GM23338 (cell line): ENCODE measurements at regions not wholly inside any gene's neighbourhood (a gene's known extent, or its start where the extent isn't known, plus 50 kb on each side); places are given as distances from the start of the nearest gene placed in this dataset.

ENCODE experiments used
- ATAC-seq: fragments of 200-7000 bp; cut with Tn5 transposase; 3 replicates; pipeline ENCODE4 v1.9.1; 2020
- DNase-seq: peaks from one replicate; pipeline ENCODE4 v3.0.0-alpha.2; 2015; ENCODE audit warnings: low spot score
- H2AFZ ChIP-seq: fragments of 200-600 bp; sonication (generic); 2 replicates; pipeline ENCODE4 v1.8.0; 2016; ENCODE audit warnings: antibody characterized with exemption, mild to moderate bottlenecking, moderate library complexity
- H3F3A ChIP-seq: fragments of 200-600 bp; sonication (generic); replicated peaks from 2 replicates; pipeline ENCODE4 v1.8.0; 2017; ENCODE audit warnings: antibody characterized with exemption, mixed run types, low read depth
- H3K27ac ChIP-seq: fragments of 200-600 bp; sonication (generic); 2 replicates; pipeline ENCODE4 v1.6.1; 2016; ENCODE audit warnings: low read depth
- H3K27me3 ChIP-seq: fragments of 200-600 bp; sonication (generic); 2 replicates; pipeline ENCODE4 v1.8.0; 2016; ENCODE audit warnings: mild to moderate bottlenecking, mixed run types, moderate library complexity; ENCODE audit not compliant: insufficient read depth
- H3K36me3 ChIP-seq: fragments of 200-600 bp; sonication (generic); 2 replicates; pipeline ENCODE4 v1.8.0; 2016; ENCODE audit warnings: mild to moderate bottlenecking; ENCODE audit not compliant: insufficient read depth
- H3K4me1 ChIP-seq: fragments of 200-600 bp; sonication (generic); 2 replicates; pipeline ENCODE4 v1.8.0; 2016; ENCODE audit warnings: mild to moderate bottlenecking, moderate library complexity; ENCODE audit not compliant: insufficient read depth
- H3K4me2 ChIP-seq: fragments of 200-600 bp; sonication (generic); 2 replicates; pipeline ENCODE4 v1.7.1; 2017; ENCODE audit warnings: mixed run types
- H3K4me3 ChIP-seq: fragments of 200-600 bp; sonication (generic); 2 replicates; pipeline ENCODE4 v1.6.1; 2016; ENCODE audit warnings: mixed run types
- H3K79me2 ChIP-seq: fragments of 200-600 bp; sonication (generic); replicated peaks from 2 replicates; pipeline ENCODE4 v1.8.0; 2017; ENCODE audit warnings: mild to moderate bottlenecking; ENCODE audit not compliant: insufficient read depth
- H3K9me2 ChIP-seq: fragments of 200-600 bp; sonication (generic); 2 replicates; pipeline ENCODE4 v1.8.0; 2017; ENCODE audit not compliant: insufficient read depth
- H4K20me1 ChIP-seq: fragments of 200-600 bp; sonication (generic); replicated peaks from 2 replicates; pipeline ENCODE4 v1.8.0; 2017; ENCODE audit warnings: mild to moderate bottlenecking; ENCODE audit not compliant: insufficient read depth
- H3K27ac Mint-ChIP-seq: 2 replicates; pipeline ENCODE4 v1.8.0; 2020; ENCODE audit warnings: inconsistent platforms, mild to moderate bottlenecking, moderate library complexity, mixed read lengths
- H3K27me3 Mint-ChIP-seq: 3 replicates; pipeline ENCODE4 v1.8.0; 2022; ENCODE audit warnings: low read depth, mild to moderate bottlenecking, moderate library complexity, mixed read lengths, inconsistent platforms; ENCODE audit not compliant: insufficient read depth, poor library complexity
- H3K36me3 Mint-ChIP-seq: 3 replicates; pipeline ENCODE4 v1.8.0; 2021; ENCODE audit warnings: low read depth, mild to moderate bottlenecking, inconsistent platforms, moderate library complexity, mixed read lengths
- H3K4me1 Mint-ChIP-seq: 3 replicates; pipeline ENCODE4 v1.8.0; 2020; ENCODE audit warnings: mild to moderate bottlenecking, inconsistent platforms, mixed read lengths
- H3K4me3 Mint-ChIP-seq: 3 replicates; pipeline ENCODE4 v1.8.0; 2021; ENCODE audit warnings: moderate library complexity, mild to moderate bottlenecking, inconsistent platforms, mixed read lengths
- H3K9me3 Mint-ChIP-seq: 3 replicates; pipeline ENCODE4 v1.8.0; 2020; ENCODE audit warnings: moderate library complexity, mild to moderate bottlenecking, inconsistent platforms, mixed read lengths
- CREB1 ChIP-seq: fragments of 250-450 bp; sonication (Bioruptor Pico); IDR thresholded peaks from 2 replicates; pipeline ENCODE4 v1.5.0; 2020; ENCODE audit warnings: low read depth, mild to moderate bottlenecking, moderate library complexity
- CTCF ChIP-seq, 2 experiments: fragments of 200-600 bp in 1 of 2; sonication (generic) in 1 of 2; conservative IDR thresholded peaks; 2 replicates each; pipeline versions ENCODE4 v1.5.1 to v1.6.1; 2016 to 2017; ENCODE audit warnings: antibody characterized with exemption in 2 of 2, low read depth in 2 of 2, mild to moderate bottlenecking in 2 of 2, moderate library complexity in 1 of 2
- ETS1 ChIP-seq: IDR thresholded peaks from 2 replicates; pipeline ENCODE4 v1.6.1; 2016; ENCODE audit warnings: antibody characterized with exemption
- EZH2phosphoT487 ChIP-seq: fragments of 200-600 bp; sonication (generic); IDR thresholded peaks from one replicate; pipeline ENCODE4 v1.8.1; 2018; ENCODE audit warnings: antibody characterized with exemption; ENCODE audit not compliant: unreplicated experiment
- JUNB ChIP-seq: IDR thresholded peaks from one replicate; pipeline ENCODE4 v1.6.1; 2016; ENCODE audit warnings: antibody characterized with exemption; ENCODE audit not compliant: unreplicated experiment
- NANOG ChIP-seq: IDR thresholded peaks from 2 replicates; pipeline ENCODE4 v1.6.1; 2016; ENCODE audit warnings: antibody characterized with exemption, borderline replicate concordance
- POLR2AphosphoS5 ChIP-seq: IDR thresholded peaks from 2 replicates; pipeline ENCODE4 v1.6.1; 2016; ENCODE audit warnings: antibody characterized with exemption, low read depth
- REST ChIP-seq: IDR thresholded peaks from one replicate; pipeline ENCODE4 v1.6.1; 2018; ENCODE audit warnings: antibody characterized with exemption; ENCODE audit not compliant: unreplicated experiment
- STAT1 ChIP-seq: IDR thresholded peaks from one replicate; pipeline ENCODE4 v1.6.1; 2016; ENCODE audit warnings: antibody characterized with exemption; ENCODE audit not compliant: unreplicated experiment
- TF ChIP-seq, protein P1 (sequence below): fragments of 250-450 bp; sonication (Bioruptor Pico); IDR thresholded peaks from 2 replicates; pipeline ENCODE4 v1.5.0; 2020; ENCODE audit warnings: mild to moderate bottlenecking, moderate library complexity

DNA sequence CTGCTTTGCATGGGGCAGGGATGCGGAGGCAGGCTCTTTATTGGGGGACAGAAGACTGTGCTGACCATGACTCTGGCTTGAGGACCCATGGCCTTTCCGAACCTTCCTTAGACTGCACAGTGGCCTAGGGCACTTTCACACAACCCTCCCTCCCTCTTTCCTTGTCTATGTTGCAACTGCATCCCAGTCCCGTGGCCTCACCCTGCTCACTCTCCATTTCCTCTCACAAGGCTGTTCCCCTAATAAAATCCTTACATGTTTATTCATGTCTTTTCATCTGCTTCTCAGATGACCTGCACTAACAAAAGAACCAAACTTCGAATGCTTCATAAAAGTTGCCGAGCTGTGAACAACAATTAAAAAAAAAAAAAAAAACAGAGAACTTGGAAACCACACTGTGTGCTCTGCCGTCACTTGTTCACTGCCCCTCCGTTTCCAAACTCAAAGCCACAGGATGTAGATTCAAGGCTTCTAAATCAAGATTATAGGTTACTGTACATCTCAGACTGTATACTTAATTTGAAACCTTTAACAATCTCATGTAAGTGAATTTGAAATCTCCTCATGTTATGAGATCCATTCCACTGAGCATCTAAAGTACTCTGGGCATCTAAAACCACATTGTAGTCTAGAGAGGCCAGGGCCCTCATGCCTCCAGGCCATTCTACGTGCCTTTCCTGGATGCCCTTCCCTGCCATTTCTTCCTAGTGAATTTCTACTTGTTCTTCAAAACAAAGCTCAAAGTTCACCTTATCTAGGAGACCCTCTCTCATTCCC lies 265.9 kb downstream of the SNX13 start (continued):
- TF ChIP-seq CREB1 (no peak), EZH2phosphoT487 (no peak), NANOG (no peak), ETS1 (no peak)

GRCh38 chr7:17674943-17675608 lies 265.2 kb downstream of the SNX13 start:
- Histone ChIP-seq H3K27me3 (no peaks in the 10 kb centered on the region), H3K4me1 (peaks cover 4% of the 10 kb centered on the region; the same call in 1 of the 2 replicates), H3K4me2 (no peak overlapping the region), H3K79me2 (no peaks in the 10 kb centered on the region), H2AFZ (no peak overlapping the region; the same call in 1 of the 2 replicates), H3K4me3 (no peak overlapping the region), H4K20me1 (no peaks in the 10 kb centered on the region), H3K36me3 (no peaks in the 10 kb centered on the region), H3F3A (no peaks in the 10 kb centered on the region), H3K9me2 (peaks cover 13% of the 10 kb centered on the region), H3K27ac (no peak overlapping the region)
- ATAC-seq (no peak), DNase-seq (no peak)
- Mint-ChIP-seq H3K27ac (no peak overlapping the region), H3K9me3 (no peaks in the 10 kb centered on the region), H3K27me3 (no peaks in the 10 kb centered on the region), H3K36me3 (no peaks in the 10 kb centered on the region), H3K4me1 (no peaks in the 10 kb centered on the region), H3K4me3 (no peak overlapping the region)
- TF ChIP-seq JUNB (no peak), REST (no peak), CTCF (conservative IDR thresholded peaks at IDR 0.05; ENCODE audit: low read depth in 2 of 2) (no peak), POLR2AphosphoS5 (no peak), CREB1 (no peak), STAT1 (no peak)
- TF ChIP-seq, protein P1, sequence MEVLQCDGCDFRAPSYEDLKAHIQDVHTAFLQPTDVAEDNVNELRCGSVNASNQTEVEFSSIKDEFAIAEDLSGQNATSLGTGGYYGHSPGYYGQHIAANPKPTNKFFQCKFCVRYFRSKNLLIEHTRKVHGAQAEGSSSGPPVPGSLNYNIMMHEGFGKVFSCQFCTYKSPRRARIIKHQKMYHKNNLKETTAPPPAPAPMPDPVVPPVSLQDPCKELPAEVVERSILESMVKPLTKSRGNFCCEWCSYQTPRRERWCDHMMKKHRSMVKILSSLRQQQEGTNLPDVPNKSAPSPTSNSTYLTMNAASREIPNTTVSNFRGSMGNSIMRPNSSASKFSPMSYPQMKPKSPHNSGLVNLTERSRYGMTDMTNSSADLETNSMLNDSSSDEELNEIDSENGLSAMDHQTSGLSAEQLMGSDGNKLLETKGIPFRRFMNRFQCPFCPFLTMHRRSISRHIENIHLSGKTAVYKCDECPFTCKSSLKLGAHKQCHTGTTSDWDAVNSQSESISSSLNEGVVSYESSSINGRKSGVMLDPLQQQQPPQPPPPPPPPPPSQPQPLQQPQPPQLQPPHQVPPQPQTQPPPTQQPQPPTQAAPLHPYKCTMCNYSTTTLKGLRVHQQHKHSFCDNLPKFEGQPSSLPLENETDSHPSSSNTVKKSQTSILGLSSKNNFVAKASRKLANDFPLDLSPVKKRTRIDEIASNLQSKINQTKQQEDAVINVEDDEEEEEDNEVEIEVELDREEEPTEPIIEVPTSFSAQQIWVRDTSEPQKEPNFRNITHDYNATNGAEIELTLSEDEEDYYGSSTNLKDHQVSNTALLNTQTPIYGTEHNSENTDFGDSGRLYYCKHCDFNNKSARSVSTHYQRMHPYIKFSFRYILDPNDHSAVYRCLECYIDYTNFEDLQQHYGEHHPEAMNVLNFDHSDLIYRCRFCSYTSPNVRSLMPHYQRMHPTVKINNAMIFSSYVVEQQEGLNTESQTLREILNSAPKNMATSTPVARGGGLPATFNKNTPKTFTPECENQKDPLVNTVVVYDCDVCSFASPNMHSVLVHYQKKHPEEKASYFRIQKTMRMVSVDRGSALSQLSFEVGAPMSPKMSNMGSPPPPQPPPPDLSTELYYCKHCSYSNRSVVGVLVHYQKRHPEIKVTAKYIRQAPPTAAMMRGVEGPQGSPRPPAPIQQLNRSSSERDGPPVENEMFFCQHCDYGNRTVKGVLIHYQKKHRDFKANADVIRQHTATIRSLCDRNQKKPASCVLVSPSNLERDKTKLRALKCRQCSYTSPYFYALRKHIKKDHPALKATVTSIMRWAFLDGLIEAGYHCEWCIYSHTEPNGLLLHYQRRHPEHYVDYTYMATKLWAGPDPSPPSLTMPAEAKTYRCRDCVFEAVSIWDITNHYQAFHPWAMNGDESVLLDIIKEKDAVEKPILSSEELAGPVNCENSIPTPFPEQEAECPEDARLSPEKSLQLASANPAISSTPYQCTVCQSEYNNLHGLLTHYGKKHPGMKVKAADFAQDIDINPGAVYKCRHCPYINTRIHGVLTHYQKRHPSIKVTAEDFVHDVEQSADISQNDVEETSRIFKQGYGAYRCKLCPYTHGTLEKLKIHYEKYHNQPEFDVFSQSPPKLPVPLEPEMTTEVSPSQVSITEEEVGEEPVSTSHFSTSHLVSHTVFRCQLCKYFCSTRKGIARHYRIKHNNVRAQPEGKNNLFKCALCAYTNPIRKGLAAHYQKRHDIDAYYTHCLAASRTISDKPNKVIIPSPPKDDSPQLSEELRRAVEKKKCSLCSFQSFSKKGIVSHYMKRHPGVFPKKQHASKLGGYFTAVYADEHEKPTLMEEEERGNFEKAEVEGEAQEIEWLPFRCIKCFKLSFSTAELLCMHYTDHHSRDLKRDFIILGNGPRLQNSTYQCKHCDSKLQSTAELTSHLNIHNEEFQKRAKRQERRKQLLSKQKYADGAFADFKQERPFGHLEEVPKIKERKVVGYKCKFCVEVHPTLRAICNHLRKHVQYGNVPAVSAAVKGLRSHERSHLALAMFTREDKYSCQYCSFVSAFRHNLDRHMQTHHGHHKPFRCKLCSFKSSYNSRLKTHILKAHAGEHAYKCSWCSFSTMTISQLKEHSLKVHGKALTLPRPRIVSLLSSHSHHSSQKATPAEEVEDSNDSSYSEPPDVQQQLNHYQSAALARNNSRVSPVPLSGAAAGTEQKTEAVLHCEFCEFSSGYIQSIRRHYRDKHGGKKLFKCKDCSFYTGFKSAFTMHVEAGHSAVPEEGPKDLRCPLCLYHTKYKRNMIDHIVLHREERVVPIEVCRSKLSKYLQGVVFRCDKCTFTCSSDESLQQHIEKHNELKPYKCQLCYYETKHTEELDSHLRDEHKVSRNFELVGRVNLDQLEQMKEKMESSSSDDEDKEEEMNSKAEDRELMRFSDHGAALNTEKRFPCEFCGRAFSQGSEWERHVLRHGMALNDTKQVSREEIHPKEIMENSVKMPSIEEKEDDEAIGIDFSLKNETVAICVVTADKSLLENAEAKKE, result no peak
